ENCODE measurements at regions not wholly inside any gene's neighbourhood (a gene's known extent, or its start where the extent isn't known, plus 50 kb on each side); places are given as distances from the start of the nearest gene placed in this dataset.
"Not testable (repeated sequence)": the region's sequence is repeated elsewhere in the genome, so short reads cannot be mapped to it uniquely, and the experiment has no call there.

DNA sequence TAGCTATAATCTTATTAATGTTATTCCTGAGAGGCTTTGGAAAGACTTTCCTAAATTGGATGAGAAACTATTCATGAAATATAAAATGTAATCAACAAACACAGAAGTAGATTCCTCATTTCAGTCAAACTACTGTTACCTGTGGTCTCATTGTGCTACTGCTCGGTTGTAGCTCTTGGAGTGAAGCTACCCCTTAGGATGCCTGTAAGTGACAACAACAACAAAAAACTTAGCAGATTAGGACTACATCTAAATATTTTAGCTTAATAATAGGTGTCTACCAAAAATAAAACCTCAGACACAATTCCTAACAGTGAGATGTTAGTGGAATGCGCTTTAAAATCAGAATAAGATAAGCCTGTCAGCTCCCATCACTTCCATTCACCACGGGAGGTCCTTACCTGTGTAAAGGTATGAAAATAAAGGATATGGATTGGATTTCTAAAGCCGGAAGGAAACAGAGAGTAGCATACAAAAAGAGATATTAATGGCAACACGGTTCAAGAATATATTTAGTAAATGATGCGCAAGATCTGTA lies 369.2 kb downstream of the OSTF1 start:
- no peak for DNase-seq (ENCODE audit: low read depth)

DNA sequence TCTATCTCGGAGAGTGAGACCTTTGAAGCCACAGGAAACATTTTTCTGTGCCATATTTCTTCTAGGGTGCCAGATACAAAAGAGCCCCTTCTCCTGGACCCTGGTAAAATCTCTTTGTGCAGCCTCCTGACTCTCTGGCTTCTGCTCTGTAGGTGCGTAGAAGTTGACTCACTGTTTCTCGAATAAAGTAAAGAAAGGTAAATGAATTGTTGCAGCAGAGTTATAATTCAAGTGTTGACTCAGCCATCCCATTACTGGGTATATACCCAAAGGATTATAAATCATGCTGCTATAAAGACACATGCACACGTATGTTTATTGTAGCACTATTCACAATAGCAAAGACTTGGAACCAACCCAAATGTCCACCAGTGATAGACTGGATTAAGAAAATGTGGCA lies 371.0 kb downstream of the OSTF1 start:
- not testable (repeated sequence) for DNase-seq (ENCODE audit: low read depth)

DNA sequence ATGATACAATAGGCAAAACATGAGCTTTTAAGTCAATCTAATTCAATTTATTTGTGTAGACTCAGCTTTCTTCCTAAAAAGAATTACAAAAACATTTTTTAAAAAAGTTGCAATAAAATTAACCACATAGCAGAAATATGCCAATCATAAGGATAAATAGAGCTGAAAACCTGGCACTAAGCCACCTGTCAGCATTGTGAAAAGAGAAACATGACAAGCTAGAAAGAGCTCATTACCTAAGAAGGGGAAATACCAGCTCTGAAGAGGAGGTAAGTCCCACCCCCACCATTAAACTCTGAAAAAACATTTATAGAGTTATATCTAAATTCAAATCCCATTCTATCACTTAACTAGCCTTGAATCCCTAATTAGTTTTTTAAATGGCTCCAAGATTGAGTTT lies 372.9 kb downstream of the OSTF1 start:
- no peak for DNase-seq (ENCODE audit: low read depth)

DNA sequence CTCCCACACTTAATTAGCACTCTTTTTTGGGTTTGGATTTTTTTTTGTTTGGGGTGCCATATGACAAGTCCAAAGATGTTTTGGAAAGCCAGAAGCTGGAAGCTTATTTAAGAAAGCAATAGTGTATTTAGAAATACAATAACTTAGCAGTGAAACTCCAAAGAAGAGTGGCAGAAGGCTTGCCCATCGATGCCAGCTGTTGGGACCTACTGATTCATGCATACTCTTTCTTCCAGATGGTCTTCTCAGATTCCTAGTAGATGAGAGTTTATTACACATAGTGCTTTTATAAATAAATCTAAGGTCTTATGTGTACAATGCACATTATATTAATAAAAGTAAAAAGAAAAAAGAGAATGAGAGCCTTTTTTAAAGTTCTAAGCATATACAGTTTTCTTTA lies 374.6 kb downstream of the OSTF1 start:
- no peak for DNase-seq (ENCODE audit: low read depth)

DNA sequence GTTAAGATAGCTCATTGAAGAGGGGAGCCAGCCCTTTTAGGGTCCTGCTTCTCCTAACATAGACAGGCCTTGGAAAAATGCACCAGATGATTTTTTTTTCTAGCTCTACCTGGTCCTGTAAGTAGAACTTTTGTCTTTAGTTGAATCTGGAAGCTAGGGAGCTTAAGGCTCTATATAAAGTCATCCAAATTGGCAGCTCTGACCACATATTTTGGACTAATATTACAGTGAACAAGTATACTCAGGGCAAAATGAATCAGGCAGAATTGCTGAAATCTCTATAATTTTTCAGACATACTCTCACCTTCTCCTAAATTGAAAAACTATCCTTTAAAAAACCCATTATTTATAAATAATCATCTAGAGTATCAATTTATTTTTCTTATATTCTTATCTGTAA lies 375.6 kb downstream of the OSTF1 start:
- DNase-seq (ENCODE audit: low read depth) = no peak

DNA sequence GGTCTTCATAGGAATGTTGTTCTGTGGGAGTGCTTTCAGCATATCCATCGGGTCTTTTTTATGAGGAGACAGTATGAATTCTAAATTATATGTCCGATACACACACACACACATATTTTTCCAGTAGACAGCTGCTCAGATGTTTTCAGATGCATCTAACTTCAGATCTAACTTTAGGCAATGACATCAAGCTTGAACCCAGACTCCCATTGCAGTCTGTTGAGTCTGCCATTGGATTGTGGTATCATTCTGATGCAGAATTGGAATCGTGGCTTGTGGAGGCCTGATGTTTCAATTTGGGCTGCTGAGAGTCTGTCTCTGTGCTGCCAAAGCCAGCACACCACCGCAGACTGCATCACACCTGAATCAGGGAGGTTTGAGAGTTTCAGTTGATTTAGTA lies 376.4 kb downstream of the OSTF1 start:
- no peak for DNase-seq (ENCODE audit: low read depth)

DNA sequence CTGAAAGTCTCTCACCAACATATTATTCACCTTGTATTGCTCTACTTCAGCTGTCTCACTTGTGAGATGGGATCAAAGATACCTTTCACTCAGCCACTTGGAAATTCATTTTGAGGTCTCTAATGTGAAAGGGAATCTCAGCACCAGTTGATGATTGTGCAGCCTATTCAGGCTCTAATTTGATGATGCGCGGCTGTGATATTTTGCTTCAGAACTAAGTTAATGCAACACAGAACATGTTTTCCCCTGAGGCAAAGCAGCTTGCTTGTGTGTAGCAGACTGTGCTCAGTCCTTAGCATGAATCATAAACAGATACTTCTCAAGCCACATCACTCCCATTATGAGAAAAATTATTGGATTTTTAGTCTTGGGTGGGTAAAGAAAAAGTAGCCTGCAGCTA lies 378.8 kb downstream of the OSTF1 start:
- no peak for DNase-seq (ENCODE audit: low read depth)

DNA sequence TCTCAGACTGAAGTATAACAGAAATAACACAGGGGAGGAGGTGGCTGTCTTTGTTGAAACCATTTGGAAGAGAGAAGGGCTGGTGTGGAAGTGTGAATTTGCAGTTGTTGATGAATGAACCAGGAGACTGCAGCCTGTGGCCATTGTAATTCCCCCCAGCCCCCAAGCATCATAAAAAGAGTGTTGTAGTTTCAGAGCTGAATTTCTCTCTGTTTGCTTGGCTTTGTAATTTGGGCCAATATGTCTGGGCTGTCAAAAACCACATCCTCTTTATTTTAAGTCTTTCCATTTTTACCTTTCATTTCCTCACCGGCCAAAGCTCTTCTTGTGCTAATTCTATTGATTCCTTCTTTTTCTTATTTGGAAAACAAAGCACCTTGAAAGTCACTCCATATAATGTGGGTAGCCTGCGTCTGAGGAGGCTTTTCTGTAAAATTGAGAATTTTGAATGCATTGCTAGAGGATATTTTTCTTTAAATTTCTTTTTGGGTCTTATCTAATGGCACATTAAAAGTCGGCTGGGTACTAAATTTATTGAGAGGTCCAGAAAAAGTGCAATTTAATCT lies 383.3 kb downstream of the OSTF1 start:
- no peak for DNase-seq (ENCODE audit: low read depth)

DNA sequence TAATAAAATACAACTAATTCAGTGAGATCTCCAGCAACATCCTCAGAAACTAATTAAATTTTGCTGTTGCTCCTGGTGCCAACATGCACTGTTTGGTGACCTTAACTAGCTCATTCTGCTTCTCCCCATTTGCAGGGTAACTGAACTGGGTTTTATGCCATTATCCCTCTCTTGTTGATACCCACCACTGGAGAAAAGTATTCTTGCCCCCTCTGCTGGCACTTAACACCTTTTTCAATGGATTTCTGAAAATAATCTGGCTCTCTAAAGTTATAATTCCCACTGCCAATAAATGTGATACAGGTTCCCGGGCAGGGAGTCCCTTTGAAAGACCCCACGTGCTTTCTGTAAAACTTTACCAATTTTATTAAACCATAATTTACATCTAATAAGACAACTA lies 394.3 kb downstream of the OSTF1 start:
- no peak for DNase-seq (ENCODE audit: low read depth)

DNA sequence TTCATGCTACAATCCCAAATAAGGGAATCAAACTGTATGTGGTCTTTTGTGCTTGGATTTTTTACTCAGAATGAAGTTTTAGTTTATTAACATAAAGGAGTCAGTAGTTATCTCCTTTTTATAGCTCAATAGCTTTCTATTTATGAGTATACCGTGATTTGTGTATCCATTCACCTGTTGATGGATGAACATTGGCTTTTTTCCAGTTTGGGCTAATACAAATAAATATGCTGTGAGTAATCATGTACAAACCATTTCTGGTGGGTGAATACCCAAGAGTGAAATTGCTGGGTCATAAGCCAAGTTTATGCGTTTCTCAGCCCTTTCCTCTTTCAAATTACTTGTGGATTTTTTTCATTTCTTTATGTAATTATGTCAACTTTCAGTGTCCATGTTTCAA lies 395.3 kb downstream of the OSTF1 start:
- DNase-seq (ENCODE audit: low read depth) = no peak

DNA sequence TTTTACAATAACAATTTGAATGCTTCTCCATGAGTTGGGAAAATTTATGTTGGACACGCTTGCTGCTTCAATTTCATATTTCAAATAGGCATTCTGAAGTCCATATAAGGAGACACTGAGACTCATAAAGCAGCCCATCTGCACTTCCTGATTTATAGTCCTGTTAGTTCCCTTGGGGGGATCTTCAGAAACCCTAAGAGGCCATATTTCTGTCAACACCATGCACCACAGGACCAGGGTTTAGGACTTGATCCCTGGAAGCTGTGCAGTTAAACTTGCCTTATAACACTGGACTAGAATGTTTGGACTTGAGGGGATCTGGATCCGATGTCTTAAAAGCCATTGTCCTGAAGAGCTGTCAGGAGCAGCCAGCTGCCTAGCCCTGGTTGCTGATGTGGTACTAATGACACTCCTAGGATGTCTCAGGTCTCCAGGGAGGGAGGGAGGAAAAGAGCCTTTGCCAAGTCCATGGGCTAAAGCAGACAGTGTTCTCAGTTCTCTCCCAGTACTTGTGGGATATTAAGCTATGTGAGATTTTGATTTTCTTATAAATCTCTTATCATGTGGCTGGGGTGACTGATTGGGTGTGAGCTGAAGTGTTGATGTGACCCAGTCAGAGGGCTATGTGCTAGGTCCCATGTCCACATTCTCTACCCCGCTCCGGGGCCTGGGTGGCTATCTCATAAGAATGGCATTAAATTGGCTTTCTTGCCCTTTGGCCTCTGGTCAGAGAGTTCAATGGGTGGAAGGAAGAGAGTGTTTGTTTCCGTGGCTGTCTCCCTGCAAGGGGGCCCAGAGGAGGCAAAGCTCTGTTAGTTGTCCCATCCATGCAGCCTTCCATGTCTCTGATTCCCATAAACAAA lies 399.8 kb downstream of the OSTF1 start:
- no peak for DNase-seq (ENCODE audit: low read depth)

DNA sequence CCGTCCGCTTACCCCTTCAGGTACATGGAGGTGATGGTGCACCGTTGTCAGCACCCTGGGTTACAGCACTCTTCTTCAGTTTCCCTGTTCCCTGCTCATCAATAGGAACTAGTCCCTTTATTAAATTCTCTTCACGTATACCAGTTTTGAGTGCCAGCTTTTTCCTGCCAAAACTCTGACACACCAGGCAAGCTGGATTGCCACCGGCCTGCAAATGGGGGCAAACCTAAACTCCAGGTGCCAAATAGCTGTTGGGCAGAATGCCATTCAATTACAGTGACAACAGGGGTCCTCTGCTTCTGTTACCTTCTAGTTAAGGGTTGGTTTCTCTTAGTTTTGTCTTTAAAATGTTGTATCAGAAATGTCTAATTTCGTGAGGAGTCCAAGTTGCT lies 400.4 kb downstream of the OSTF1 start:
- no peak for DNase-seq (ENCODE audit: low read depth)

DNA sequence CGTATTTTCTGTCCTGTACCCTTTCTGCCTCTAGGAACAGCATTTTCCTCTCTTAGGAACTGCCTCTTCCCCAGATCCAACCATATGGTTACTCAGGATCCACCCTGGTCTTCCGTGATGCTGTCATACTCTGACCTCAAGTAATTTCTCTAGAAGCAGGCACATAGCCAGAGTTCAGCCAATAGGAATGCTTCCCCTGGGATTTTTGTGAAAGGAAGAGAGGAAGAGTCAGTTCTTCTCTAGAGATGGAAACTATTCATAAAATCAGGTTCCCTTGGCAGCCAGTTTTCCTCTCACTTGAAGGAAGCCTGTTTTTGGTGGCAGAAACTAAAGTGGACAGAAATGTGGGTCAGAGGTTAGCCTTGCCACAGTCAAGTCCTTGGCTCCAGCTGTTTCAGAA lies 400.1 kb upstream of the PCSK5 start:
- no peak for DNase-seq (ENCODE audit: low read depth)

DNA sequence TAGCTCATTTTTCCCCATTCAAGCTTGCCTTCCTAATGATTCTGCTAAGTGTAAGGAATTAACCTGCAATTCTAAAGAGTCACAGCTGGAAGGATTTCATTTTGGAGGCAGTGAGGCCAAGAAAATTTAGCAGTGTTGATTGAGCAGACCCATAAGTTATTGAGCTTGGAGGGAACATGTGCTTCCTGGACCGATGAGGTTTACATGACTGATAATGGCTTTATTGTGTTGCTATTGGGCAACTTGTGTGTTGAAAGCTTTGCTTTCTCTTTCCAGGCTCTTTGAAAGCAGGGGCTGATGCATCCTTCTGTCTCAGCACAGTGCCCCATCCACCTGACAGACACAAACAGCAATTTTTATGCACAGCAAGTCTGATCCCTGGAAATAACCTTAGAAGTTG lies 398.9 kb upstream of the PCSK5 start:
- DNase-seq (ENCODE audit: low read depth) = no peak

DNA sequence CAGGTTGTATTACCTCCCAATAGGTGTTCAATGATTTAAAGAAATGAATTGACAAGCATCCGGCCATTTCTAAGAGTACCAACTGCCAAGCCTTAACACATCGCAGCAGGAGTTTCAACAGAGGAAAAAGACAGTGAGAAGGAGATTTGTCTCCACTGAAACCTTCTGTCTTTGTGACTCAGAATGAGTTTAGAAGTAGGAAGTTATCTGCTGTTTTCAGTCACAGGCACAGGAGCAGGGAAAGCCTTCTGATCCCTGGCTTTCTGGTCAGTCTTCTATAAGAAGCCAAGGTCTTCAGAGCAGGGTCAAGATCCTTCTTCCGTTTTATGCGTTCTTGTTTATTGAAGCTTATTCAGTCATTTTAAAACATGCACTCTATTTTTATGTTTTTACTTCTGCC lies 390.7 kb upstream of the PCSK5 start:
- no peak for DNase-seq (ENCODE audit: low read depth)

DNA sequence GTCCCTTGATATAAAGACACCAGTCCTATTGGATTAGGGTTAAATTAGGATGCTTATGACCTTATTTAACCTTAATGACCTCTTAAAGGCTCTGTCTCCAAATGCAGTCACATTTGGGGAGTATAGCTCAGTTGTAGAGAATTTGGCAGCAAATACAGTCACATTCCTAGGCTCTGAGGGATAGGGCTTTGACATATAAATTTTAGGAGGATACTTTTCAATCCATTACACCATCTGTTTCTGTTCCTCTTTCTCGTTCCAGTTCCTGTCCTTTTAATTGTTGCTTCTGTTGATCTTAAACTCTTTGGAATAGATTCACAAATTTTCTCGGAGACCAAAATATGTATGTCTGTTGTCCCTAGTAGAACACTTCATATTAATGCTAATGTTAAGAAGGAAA lies 390.0 kb upstream of the PCSK5 start:
- no peak for DNase-seq (ENCODE audit: low read depth)

DNA sequence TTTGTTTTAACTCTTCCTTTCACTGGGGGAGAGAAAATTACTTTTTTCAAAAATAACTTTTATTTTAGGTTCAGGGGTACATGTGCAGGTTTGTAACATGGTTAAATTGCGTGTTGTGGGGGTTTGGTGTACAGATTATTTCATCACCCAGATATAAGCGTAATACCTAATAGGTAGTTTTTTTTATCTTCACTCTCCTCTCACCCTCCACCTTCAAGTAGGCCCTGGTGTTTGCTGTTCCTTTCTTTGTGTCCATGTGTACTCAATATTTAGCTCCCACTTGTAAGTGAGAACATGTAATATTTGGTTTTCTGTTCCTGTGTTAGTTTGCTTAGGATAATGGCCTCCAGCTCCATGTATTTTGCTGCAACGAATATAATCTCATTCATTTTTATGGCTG lies 389.5 kb upstream of the PCSK5 start:
- not testable (repeated sequence) for DNase-seq (ENCODE audit: low read depth)

DNA sequence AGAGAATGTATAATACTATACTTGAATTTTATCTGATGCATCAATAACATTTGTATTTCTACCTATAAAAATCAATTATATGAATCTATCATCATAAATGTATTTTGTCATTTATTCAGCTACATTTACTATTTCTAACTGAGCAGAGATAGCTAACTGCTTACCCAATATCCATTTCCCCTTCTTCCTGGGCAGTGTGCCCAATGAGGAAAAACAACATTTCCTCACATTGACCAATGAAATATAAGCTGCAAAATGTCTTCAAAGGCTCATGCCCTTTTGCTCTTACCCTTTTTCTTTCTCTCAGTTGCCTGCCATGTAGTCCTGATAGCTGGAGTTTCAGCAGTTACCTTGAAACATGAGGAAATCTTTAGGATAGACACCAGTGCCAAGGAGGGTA lies 385.8 kb upstream of the PCSK5 start:
- DNase-seq (ENCODE audit: low read depth) = no peak

DNA sequence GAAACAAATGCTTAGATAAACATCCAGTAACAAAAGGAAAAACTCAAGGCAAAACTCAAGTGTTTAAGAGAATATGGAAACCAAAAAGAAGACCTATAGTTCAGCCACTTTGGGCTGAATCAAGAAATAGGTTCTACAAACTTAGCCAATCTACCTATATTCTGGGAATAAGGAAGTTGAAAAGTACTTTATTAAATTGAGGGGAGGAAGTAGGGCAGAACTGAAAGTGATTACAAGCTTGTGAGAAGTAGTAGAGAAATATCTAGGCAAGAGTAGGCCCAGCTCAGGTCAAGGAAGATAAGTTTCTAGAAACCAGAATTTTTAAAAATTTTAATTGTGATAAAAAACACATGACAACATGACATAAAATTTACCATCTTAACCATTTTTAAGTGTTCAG lies 384.8 kb upstream of the PCSK5 start:
- DNase-seq (ENCODE audit: low read depth) = no peak

DNA sequence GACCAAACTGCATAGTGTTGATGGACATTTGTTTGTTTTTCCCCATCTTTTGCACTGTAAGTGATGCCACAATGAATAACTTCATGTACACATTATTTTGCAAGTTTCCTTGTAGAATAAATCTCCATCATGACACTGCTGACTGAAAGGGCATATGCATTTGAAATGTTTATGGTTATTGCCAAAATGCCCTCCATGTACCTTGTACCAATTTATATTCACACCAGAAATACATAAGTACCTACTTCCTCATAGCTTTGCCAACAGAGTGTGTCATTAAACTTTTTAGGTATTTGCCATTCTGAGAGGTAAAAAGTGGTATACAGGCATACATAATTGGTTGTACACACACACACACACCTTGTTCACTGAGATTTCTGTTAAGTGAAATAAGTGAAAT lies 361.0 kb upstream of the PCSK5 start:
- no peak for DNase-seq (ENCODE audit: low read depth)

DNA sequence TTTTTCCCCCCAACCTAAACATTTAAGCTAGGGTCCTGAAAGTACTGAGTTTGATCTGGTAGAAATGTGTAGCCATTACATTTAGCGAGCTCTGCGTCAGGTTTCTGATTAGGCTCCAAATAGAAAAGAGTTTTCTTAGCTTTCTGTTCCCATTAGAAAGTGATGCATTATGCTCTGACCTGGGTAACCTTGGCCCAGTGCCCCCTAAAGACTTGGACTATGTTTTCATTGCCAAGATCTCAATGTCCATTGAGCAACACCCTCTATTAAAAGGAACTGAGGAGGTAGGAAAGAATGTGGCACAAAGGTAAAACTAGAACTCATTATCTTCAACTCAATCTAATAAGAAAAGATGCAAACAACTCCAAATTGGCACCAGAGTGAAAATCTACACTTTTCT lies 358.9 kb upstream of the PCSK5 start:
- no peak for DNase-seq (ENCODE audit: low read depth)

DNA sequence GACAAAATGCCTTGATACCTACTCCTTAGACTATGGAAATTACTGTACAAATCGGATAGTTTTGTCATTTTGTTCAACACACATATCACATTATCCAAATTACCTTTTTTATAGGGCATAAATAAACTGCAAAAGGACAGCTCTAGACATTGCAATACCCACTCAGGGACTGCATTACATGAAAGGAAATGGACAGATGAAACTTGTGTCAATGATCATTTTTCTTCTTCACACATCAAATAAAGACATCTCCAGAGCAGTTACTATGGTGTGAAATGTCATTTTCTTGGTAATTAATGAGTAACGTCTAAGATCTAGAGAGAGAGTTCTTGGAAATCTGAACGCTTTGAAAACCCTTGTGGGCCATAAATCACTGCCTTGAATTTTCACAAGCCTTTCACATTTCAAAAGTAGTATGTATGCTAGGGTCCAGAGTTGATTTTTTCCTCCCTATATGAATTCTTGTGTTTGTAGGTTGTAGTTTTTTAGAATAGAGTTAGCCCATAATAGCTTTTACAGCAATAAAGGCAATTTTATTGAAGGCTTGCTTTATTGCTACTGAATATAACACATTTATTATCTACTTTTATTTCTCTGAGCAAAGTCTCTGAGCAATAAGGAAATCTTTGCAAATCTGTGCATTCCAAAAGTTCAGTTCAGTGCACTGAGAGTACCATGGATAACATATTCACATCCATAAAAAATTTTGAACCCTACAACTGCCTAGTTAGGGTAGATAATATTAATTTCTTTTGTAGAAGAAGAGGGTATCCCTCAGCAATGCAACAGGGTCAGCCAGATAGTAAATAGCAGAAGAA lies 358.0 kb upstream of the PCSK5 start:
- DNase-seq (ENCODE audit: low read depth) = no peak

DNA sequence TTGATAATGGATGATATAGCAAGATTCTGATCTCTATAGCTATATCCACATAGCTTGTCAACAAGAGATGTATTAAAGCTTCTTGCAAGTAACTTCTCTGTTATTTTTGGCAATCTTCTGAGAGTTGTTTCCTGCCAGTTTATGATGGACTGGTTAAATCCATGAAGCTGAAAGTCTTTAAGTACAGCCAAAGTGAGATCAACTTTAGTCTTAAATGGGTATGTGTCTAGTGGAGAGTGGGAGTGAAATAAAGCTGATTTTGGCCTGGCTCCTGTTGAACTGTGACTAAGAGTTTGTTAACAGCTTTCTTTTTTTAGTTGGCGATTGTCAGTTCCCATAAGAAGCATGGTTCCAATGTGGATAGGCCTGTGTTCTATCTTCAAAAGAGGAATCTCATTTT lies 350.9 kb upstream of the PCSK5 start:
- DNase-seq (ENCODE audit: low read depth) = no peak

Measured in stimulated activated CD4-positive, alpha-beta T cell treated with anti-CD3 and anti-CD28 coated beads, Interleukin-2, amount 100 ng/mL, for 4 hours (primary cell).